GM23248 (cell line): ENCODE measurements at regions not wholly inside any gene's neighbourhood (a gene's known extent, or its start where the extent isn't known, plus 50 kb on each side); places are given as distances from the start of the nearest gene placed in this dataset.

Source experiments
- DNase-seq: peaks from one replicate; pipeline ENCODE4 v3.0.0-alpha.2; 2015
- H2AFZ ChIP-seq: fragments of 200-600 bp; sonication (generic); 2 replicates; pipeline ENCODE4 v1.6.1; 2016; ENCODE audit warnings: antibody characterized with exemption
- H3F3A ChIP-seq: fragments of 200-600 bp; sonication (generic); 2 replicates; pipeline ENCODE4 v1.6.1; 2016; ENCODE audit warnings: mild to moderate bottlenecking, antibody characterized with exemption, mixed run types; ENCODE audit not compliant: insufficient read depth
- H3K27ac ChIP-seq: fragments of 200-600 bp; sonication (generic); 2 replicates; pipeline ENCODE4 v1.5.1; 2016; ENCODE audit warnings: mild to moderate bottlenecking
- H3K27me3 ChIP-seq: fragments of 200-600 bp; sonication (generic); replicated peaks from 2 replicates; pipeline ENCODE4 v1.6.1; 2016; ENCODE audit warnings: mild to moderate bottlenecking; ENCODE audit not compliant: insufficient read depth
- H3K36me3 ChIP-seq: fragments of 200-600 bp; sonication (generic); 2 replicates; pipeline ENCODE4 v1.6.1; 2016; ENCODE audit warnings: low read depth, mild to moderate bottlenecking
- H3K4me1 ChIP-seq: fragments of 200-600 bp; sonication (generic); 2 replicates; pipeline ENCODE4 v1.6.1; 2016; ENCODE audit warnings: mild to moderate bottlenecking; ENCODE audit not compliant: insufficient read depth
- H3K4me2 ChIP-seq: fragments of 200-600 bp; sonication (generic); one replicate; pipeline ENCODE4 v1.6.1; 2016; ENCODE audit warnings: mild to moderate bottlenecking; ENCODE audit not compliant: unreplicated experiment
- H3K4me3 ChIP-seq: fragments of 200-600 bp; sonication (generic); 2 replicates; pipeline ENCODE4 v1.5.1; 2016; ENCODE audit warnings: mild to moderate bottlenecking
- H3K79me2 ChIP-seq: fragments of 200-600 bp; sonication (generic); 2 replicates; pipeline ENCODE4 v1.6.1; 2016; ENCODE audit warnings: mild to moderate bottlenecking; ENCODE audit not compliant: insufficient read depth
- H3K9ac ChIP-seq: fragments of 200-600 bp; sonication (generic); 2 replicates; pipeline ENCODE4 v1.6.1; 2016; ENCODE audit warnings: mild to moderate bottlenecking
- H3K9me2 ChIP-seq: fragments of 200-600 bp; sonication (generic); 2 replicates; pipeline ENCODE4 v1.6.1; 2016; ENCODE audit warnings: mixed run types, mild to moderate bottlenecking, moderate library complexity; ENCODE audit not compliant: insufficient read depth
- H3K9me3 ChIP-seq: fragments of 200-600 bp; sonication (generic); one replicate; pipeline ENCODE4 v1.6.1; 2017; ENCODE audit warnings: low read depth
- H4K20me1 ChIP-seq: fragments of 200-600 bp; sonication (generic); 2 replicates; pipeline ENCODE4 v1.6.0; 2016; ENCODE audit not compliant: insufficient read depth
- EZH2 ChIP-seq: fragments of 200-600 bp; sonication (generic); IDR thresholded peaks from 2 replicates; pipeline ENCODE4 v1.6.1; 2018; ENCODE audit warnings: antibody characterized with exemption, mild to moderate bottlenecking; ENCODE audit not compliant: insufficient read depth, poor library complexity, severe bottlenecking
- EZH2phosphoT487 ChIP-seq: fragments of 200-600 bp; sonication (generic); IDR thresholded peaks from 2 replicates; pipeline ENCODE4 v1.6.1; 2018; ENCODE audit warnings: antibody characterized with exemption, moderate library complexity, mild to moderate bottlenecking, low read depth; ENCODE audit not compliant: insufficient read depth
- WGBS, 2 experiments: methylation state at CpG; one replicate each; pipeline ENCODE4 v1.1.6; 2015 to 2017; ENCODE audit warnings: low lambda C conversion rate in 2 of 2, low coverage in 1 of 2; ENCODE audit errors: missing lambda C conversion rate in 2 of 2; 5-methylcytosine and 5-hydroxymethylcytosine counted together
- in situ Hi-C: fragments of 300-500 bp; cut with MboI; formaldehyde crosslinking; loops from 2 replicates; pipeline ENCODE4 v1.15.0; 2020

GRCh38 chr10:131620904-131621303, 279.9 kb upstream of the PPP2R2D start:
- in situ Hi-C loops: no loop called here
- DNase-seq: no peak
- H3K9me2 ChIP-seq: no peaks in the 10 kb centered on the region
- WGBS, 2 experiments: 23 to 29% methylated on average over 6 to 7 of the region's 7 CpGs
- no peak overlapping the region for H3K4me2 ChIP-seq
- H3K36me3 ChIP-seq: no peaks in the 10 kb centered on the region
- no peaks in the 10 kb centered on the region for H3F3A ChIP-seq
- TF ChIP-seq EZH2phosphoT487 (no peak), EZH2 (no peak)
- no peak overlapping the region for H3K4me3 ChIP-seq
- no peak overlapping the region for H3K27ac ChIP-seq
- H4K20me1 ChIP-seq: no peaks in the 10 kb centered on the region
- no peak overlapping the region for H2AFZ ChIP-seq
- no peaks in the 10 kb centered on the region for H3K79me2 ChIP-seq
- no peaks in the 10 kb centered on the region for H3K4me1 ChIP-seq
- H3K9me3 ChIP-seq: no peaks in the 10 kb centered on the region
- H3K27me3 ChIP-seq: no peaks in the 10 kb centered on the region
- no peak overlapping the region for H3K9ac ChIP-seq

DNA sequence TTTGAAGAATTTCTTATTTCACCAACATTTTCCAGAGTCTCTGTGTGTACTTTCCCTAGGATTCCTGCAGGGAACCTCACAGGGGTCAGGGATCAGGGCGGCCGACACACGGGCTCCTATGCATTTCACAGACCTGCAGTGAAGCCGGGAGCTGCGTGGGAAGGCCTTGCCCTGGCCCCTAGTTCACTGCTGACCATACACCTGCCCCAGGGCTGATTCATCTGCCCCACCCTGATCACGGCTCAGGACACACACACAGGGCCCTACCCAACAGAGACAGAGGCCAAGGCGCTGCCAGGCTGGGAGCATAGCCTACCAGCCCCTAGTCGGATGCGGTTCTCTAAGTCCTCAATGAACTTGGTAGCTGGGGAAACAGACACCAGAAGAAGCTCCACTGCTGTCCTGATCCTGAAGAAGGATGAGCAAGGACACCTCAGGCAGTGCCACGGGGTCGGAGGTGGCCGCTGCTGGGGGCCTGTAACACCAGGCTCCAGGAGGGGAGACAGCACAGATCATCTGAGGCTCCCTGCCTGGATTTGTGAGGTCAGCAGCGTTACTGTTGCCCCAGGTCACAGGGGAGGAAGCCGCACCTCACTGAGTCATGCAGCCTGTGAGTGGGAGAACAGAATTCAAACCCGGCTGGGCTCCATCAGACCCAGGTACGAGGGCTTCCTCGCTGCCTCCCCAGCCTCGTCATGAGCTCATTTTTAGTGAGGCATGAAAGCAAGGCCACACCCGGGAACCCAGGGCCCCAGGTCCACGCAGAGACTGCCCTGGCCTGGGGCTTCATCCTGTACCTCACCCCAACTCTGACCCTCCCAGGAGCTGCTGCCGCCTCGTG, 278.8 kb upstream of the PPP2R2D start:
- WGBS, 2 experiments: 50 to 54% methylated on average over 22 of the region's 22 CpGs
- TF ChIP-seq EZH2 (no peak), EZH2phosphoT487 (no peak)
- H3K9ac ChIP-seq: no peak overlapping the region
- H3K4me3 ChIP-seq: no peak overlapping the region
- H3K79me2 ChIP-seq: no peaks in the 10 kb centered on the region
- H3K9me2 ChIP-seq: no peaks in the 10 kb centered on the region
- H3K36me3 ChIP-seq: no peaks in the 10 kb centered on the region
- H3K27ac ChIP-seq: no peak overlapping the region
- H3K4me2 ChIP-seq: no peak overlapping the region
- no peak overlapping the region for H2AFZ ChIP-seq
- in situ Hi-C loops: no loop called here
- no peak for DNase-seq
- H3K9me3 ChIP-seq: no peaks in the 10 kb centered on the region
- H3F3A ChIP-seq: no peaks in the 10 kb centered on the region
- H3K4me1 ChIP-seq: no peaks in the 10 kb centered on the region
- no peaks in the 10 kb centered on the region for H4K20me1 ChIP-seq
- H3K27me3 ChIP-seq: no peaks in the 10 kb centered on the region

DNA sequence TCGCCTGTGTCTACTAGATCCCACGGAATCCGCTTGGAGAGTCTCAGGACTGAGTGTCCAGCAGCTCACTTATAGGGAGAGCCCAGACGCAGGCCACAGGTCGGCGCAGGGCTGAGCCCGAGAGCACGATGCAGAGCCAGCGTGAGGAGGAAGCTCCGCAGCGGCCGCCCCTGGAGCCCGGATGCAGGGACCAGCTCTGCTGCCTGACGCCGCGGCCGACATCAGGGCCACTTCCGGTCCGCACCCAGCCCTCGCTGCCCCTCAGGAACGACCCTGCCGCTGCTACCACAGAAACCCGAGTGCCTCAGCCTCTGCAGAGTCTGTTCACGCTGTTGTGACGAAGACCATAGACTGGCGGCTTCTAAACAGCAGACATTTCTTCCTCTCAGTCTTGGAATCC, 275.8 kb upstream of the PPP2R2D start:
- WGBS, 2 experiments: 80 to 84% methylated on average over 22 to 26 of the region's 26 CpGs
- TF ChIP-seq EZH2phosphoT487 (no peak), EZH2 (no peak)
- no peak overlapping the region for H3K9ac ChIP-seq
- H3K27me3 ChIP-seq: no peaks in the 10 kb centered on the region
- in situ Hi-C loops: no loop called here
- H3K36me3 ChIP-seq: no peaks in the 10 kb centered on the region
- no peak overlapping the region for H3K4me2 ChIP-seq
- H3K9me3 ChIP-seq: no peaks in the 10 kb centered on the region
- H3K27ac ChIP-seq: no peak overlapping the region
- H2AFZ ChIP-seq: no peak overlapping the region
- no peak for DNase-seq
- H3K4me1 ChIP-seq: no peaks in the 10 kb centered on the region
- no peak overlapping the region for H3K4me3 ChIP-seq
- no peaks in the 10 kb centered on the region for H4K20me1 ChIP-seq
- H3F3A ChIP-seq: no peaks in the 10 kb centered on the region
- H3K79me2 ChIP-seq: no peaks in the 10 kb centered on the region
- H3K9me2 ChIP-seq: no peaks in the 10 kb centered on the region

- H3F3A ChIP-seq: no peaks in the 10 kb centered on the region
- no peaks in the 10 kb centered on the region for H4K20me1 ChIP-seq
- no peaks in the 10 kb centered on the region for H3K9me2 ChIP-seq
- TF ChIP-seq EZH2 (no peak), EZH2phosphoT487 (no peak)
- DNase-seq: no peak
- H3K36me3 ChIP-seq: no peaks in the 10 kb centered on the region
- 73 to 77% methylated on average over 8 to 11 of the region's 11 CpGs for WGBS, 2 experiments
- in situ Hi-C loops: no loop called here
- no peaks in the 10 kb centered on the region for H3K79me2 ChIP-seq
- no peak overlapping the region for H3K27ac ChIP-seq
- H3K27me3 ChIP-seq: no peaks in the 10 kb centered on the region
- H3K4me1 ChIP-seq: no peaks in the 10 kb centered on the region
- H3K9me3 ChIP-seq: no peaks in the 10 kb centered on the region
- no peak overlapping the region for H3K9ac ChIP-seq
- H3K4me3 ChIP-seq: no peak overlapping the region
- no peak overlapping the region for H3K4me2 ChIP-seq
- H2AFZ ChIP-seq: no peak overlapping the region
Observed at GRCh38 chr10:131626274-131626673, 274.5 kb upstream of the PPP2R2D start.
